Activated CD4-positive, alpha-beta memory T cell treated with anti-CD3 and anti-CD28 coated beads for 36 hours (primary cell): ENCODE measurements at regions not wholly inside any gene's neighbourhood (a gene's known extent, or its start where the extent isn't known, plus 50 kb on each side); places are given as distances from the start of the nearest gene placed in this dataset.

ENCODE experiments used
- CTCF ChIA-PET: fragments of 350-600 bp; sonication (Branson Sonifier 250); formaldehyde crosslinking; loops from one replicate; lab custom pipeline; 2021; ENCODE audit warnings: antibody characterized with exemption, inconsistent platforms; lab: Charles Lee
- POLR2A ChIA-PET: fragments of 350-600 bp; sonication (Branson Sonifier 250); formaldehyde crosslinking; loops from one replicate; lab custom pipeline; 2021; ENCODE audit warnings: antibody characterized with exemption; lab: Charles Lee
- DNase-seq: peaks from one replicate; pipeline ENCODE4 v3.0.0-alpha.2; 2020
- H3K27ac Mint-ChIP-seq: one replicate; pipeline ENCODE4 v1.8.0; 2021; ENCODE audit warnings: mixed read lengths
- H3K27me3 Mint-ChIP-seq: one replicate; pipeline ENCODE4 v1.8.0; 2021; ENCODE audit warnings: mixed read lengths
- H3K36me3 Mint-ChIP-seq: one replicate; pipeline ENCODE4 v1.8.0; 2021; ENCODE audit warnings: mixed read lengths
- H3K4me1 Mint-ChIP-seq: one replicate; pipeline ENCODE4 v1.8.0; 2021; ENCODE audit warnings: low read depth, mixed read lengths
- H3K4me3 Mint-ChIP-seq: one replicate; pipeline ENCODE4 v1.8.0; 2021; ENCODE audit warnings: mild to moderate bottlenecking, mixed read lengths
- H3K9me3 Mint-ChIP-seq: one replicate; pipeline ENCODE4 v1.8.0; 2021; ENCODE audit warnings: mixed read lengths
- intact Hi-C: fragments of 100-400 bp; cut with micrococcal nuclease; formaldehyde crosslinking; loops from one replicate; pipeline ENCODE4 v1.15.1; 2023

DNA sequence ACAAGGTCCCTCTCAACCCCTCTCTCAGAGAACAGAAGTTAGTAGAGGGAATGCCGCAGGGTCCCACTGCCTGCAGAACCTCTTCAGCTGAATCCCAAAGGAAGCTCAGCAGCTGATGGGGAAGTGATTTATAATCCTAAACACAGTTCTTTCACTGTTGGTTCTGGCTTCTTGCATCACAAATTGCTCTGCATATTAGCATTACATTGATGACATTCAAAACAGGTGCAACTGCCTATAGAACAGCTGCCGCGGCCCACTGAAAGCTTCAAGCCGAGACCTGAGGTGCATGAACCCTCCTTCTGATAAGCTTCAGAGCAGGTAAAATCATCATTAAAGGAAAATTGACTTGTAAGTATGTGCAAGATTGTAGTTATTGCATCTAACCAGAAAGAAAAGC lies 75.2 kb upstream of the KIRREL3 start:
- ChIA-PET CTCF (no interaction called here), POLR2A (no interaction called here)
- no peaks in the 10 kb centered on the region for H3K4me1 Mint-ChIP-seq
- no peak overlapping the region for H3K27ac Mint-ChIP-seq
- no peaks in the 10 kb centered on the region for H3K27me3 Mint-ChIP-seq
- no peaks in the 10 kb centered on the region for H3K9me3 Mint-ChIP-seq
- no peaks in the 10 kb centered on the region for H3K36me3 Mint-ChIP-seq
- H3K4me3 Mint-ChIP-seq, result no peak overlapping the region
- intact Hi-C loops, result no loop called here
- DNase-seq, result no peak

DNA sequence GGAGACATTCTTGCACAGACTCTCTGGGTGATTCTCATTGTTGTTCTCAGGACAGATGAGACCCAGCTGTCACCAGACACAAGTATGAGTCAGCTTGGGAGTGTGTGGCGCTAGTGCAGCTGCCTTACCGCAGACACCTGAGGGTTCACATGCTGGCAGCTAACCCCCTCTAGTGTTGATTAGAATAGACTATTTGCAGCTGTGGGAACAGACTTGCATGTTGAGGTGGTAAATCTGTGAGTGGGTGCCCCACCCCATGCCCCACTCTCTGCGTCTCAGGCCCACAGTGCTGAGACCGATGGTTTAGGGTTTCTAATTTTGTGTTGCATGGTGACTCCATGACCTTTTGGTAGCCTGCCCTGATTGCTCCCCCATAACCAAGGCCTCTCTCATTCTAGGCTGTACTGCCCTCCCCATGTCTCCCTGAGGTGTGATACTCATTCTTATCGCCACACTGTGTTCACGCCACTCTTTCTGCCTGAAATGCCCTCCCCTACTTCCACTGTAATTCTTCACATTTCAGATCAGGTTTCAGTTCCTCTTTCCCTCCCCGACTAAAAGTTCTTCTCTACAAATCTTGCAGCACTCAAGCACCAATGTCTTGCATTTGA lies 73.7 kb upstream of the KIRREL3 start:
- no peaks in the 10 kb centered on the region for H3K27me3 Mint-ChIP-seq
- H3K27ac Mint-ChIP-seq, result no peak overlapping the region
- no peak overlapping the region for H3K4me3 Mint-ChIP-seq
- no peak for DNase-seq
- intact Hi-C loops, result no loop called here
- no peaks in the 10 kb centered on the region for H3K4me1 Mint-ChIP-seq
- no peaks in the 10 kb centered on the region for H3K9me3 Mint-ChIP-seq
- no peaks in the 10 kb centered on the region for H3K36me3 Mint-ChIP-seq
- ChIA-PET CTCF (interaction anchor here (0.6 kb wide), 1 partner anchor 191 kb away, joined by 3 read pairs; no protein-coding TSS in a partner anchor), POLR2A (no interaction called here)

DNA sequence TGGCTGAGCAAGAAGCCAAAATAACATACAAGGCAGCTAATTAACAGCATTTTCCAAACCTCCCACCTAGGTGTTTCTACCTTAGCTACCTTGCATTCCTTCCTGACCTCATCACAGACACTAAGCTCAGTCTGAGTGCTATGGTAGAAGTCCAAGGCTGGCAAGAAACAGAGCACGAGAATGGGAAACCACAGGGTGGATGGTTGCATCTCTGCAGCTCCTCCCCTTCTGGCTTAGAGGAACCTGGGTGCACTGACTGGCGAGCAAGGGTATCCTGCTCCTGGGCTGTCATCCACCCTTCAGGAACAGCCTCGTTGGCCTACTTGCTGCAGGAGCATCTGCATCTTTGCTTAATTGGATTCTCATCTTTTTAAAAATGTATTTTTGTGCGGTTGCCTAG lies 73.1 kb upstream of the KIRREL3 start:
- intact Hi-C loops, result no loop called here
- no peaks in the 10 kb centered on the region for H3K9me3 Mint-ChIP-seq
- CTCF ChIA-PET, result no interaction called here
- POLR2A ChIA-PET, result no interaction called here
- H3K4me3 Mint-ChIP-seq, result no peak overlapping the region
- no peak for DNase-seq
- no peaks in the 10 kb centered on the region for H3K36me3 Mint-ChIP-seq
- no peaks in the 10 kb centered on the region for H3K4me1 Mint-ChIP-seq
- H3K27me3 Mint-ChIP-seq, result no peaks in the 10 kb centered on the region
- H3K27ac Mint-ChIP-seq, result no peak overlapping the region

DNA sequence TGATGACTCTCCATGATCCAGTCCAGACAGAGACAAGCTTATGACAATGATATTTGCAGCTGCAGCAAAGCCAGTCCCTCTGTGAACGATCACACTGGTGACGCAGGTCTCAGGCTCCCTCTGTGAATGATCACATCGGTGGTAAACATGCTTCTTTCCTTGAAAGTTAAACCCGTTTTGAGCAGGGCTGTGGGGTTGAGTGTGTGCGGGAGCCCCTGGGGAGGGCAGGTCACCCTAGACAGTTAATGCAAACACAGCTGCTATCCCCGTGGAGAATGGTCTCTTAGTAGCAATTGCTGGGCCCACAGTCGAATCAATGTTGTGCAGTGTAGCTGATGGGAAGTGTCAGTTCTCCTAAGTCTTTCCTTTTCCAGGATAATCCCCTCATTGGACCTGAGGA lies 71.0 kb upstream of the KIRREL3 start:
- POLR2A ChIA-PET, result no interaction called here
- no peak for DNase-seq
- Mint-ChIP-seq H3K27ac (no peak overlapping the region), H3K4me3 (no peak overlapping the region), H3K9me3 (no peaks in the 10 kb centered on the region), H3K27me3 (no peaks in the 10 kb centered on the region), H3K4me1 (no peaks in the 10 kb centered on the region), H3K36me3 (no peaks in the 10 kb centered on the region)
- intact Hi-C loops, result no loop called here
- CTCF ChIA-PET, result no interaction called here

DNA sequence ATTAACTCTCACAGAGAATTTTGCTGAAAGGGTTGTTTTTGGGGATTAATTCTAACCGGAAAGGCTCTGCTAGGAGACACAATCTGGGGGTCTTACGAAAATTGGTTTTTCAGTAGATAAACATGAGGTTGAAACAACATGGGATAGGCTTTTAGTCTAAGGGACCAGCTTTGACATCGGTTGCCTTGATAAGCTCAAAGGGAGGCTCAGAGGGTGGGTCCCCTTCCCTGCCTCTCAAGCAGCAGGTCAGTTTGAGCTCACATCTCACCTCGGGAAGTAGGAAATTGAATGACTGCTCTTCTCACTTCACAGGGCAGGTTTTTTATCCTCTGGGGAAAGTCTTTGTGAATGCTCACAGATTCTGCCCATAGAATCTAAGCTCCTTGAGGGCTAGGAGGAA lies 70.2 kb upstream of the KIRREL3 start:
- Mint-ChIP-seq H3K4me1 (no peaks in the 10 kb centered on the region), H3K27me3 (no peaks in the 10 kb centered on the region), H3K4me3 (no peak overlapping the region), H3K27ac (no peak overlapping the region), H3K9me3 (no peaks in the 10 kb centered on the region), H3K36me3 (no peaks in the 10 kb centered on the region)
- CTCF ChIA-PET, result no interaction called here
- POLR2A ChIA-PET, result no interaction called here
- DNase-seq, result no peak
- intact Hi-C loops, result no loop called here

DNA sequence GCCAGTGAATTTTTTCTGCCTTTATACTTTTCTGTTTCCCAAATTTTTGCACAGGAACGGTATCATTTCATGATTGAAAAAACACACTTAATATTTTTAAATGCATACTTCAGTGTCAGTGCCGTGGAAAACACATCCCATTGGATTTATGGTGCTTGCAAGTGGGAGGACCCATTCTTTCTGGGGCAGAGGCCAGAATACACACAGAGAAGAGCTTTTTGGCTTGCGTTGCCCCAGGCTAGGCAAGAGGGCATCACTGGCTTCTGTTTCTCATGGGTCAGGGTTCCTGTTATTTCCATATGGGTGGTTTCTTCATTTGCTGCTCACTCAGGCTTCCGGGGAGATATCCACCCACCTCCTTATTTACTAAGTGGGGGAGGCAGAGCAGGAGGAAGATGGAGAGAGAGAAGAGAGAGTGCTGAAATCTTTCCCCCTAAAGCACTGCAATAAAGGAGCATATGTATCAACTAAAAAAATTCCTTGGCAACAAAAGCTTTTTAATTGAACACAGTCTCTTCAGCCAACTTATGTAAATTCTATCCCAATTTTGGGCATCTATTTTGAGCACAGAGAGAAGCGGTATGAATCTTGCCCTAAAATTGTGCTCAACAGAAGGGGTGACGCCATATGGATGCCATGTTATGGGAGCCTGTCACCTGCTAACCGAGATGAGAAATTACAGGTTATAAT lies 66.0 kb upstream of the KIRREL3 start:
- Mint-ChIP-seq H3K4me3 (no peak overlapping the region), H3K27me3 (no peaks in the 10 kb centered on the region), H3K36me3 (no peaks in the 10 kb centered on the region), H3K9me3 (no peaks in the 10 kb centered on the region), H3K27ac (no peak overlapping the region), H3K4me1 (no peaks in the 10 kb centered on the region)
- POLR2A ChIA-PET, result no interaction called here
- CTCF ChIA-PET, result no interaction called here
- intact Hi-C loops, result no loop called here
- DNase-seq, result no peak

DNA sequence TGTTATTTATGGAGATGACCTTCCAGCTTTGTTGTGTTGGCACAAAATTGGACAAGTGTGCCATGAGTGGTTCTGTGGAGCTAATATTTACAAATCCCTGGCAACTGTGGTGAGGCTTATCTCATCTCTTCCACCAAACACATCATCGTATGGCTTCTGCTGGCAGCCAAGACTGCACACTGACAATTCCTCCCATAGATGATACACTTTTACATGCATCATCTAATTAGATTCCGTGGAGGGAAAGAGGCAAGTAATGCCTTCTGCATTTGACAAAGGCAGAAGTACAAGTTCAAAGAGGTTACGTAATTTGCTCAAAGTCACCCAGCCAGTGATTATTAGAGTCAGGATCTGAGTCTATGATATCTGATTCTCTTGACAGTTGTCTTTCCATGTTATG lies 62.7 kb upstream of the KIRREL3 start:
- intact Hi-C loops, result no loop called here
- H3K27me3 Mint-ChIP-seq, result no peaks in the 10 kb centered on the region
- H3K4me3 Mint-ChIP-seq, result no peak overlapping the region
- no peak overlapping the region for H3K27ac Mint-ChIP-seq
- no peaks in the 10 kb centered on the region for H3K36me3 Mint-ChIP-seq
- DNase-seq, result no peak
- CTCF ChIA-PET, result no interaction called here
- no peaks in the 10 kb centered on the region for H3K9me3 Mint-ChIP-seq
- H3K4me1 Mint-ChIP-seq, result no peaks in the 10 kb centered on the region
- POLR2A ChIA-PET, result no interaction called here

DNA sequence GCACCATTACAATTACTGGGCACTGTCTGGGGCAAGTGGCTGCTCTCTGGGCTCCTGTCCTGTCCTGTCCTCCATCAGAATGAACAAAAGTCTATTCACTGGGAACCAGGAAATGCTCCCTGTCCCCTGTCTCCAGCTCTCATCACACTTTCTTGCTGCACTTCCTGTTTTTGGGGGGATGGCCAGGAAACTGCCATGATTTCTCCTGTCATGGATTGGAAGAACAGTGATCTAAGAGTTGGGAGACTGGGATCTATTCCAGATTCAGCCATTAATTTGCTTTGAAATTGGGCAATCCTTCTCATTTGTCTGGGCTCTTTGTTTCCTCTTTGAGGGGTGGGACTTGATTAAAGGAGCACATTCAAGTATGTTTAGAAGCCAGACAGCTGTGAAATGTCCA lies 61.4 kb upstream of the KIRREL3 start:
- intact Hi-C loops, result no loop called here
- Mint-ChIP-seq H3K4me1 (no peaks in the 10 kb centered on the region), H3K27ac (no peak overlapping the region), H3K27me3 (no peaks in the 10 kb centered on the region), H3K36me3 (no peaks in the 10 kb centered on the region), H3K9me3 (no peaks in the 10 kb centered on the region), H3K4me3 (no peak overlapping the region)
- DNase-seq, result no peak
- ChIA-PET CTCF (no interaction called here), POLR2A (no interaction called here)

DNA sequence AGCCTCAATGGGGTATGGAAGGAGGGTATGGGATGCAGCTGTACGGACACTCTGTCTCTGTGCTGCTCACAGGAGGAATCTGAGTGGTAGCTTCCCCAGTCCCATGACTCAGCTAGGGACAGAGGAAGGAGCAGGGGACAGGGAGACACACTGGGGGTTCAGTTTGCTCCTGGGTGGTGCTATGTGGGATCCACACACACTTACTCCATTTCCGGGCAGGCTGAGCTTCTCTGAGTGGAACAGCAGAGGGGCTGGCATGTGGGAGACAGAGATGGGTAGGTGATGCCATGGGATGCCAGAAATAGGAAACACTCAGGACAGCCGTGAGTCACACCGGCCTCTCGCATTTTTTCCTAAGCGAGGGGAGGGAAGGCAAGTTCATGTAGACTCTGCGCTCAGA lies 59.2 kb upstream of the KIRREL3 start:
- no peaks in the 10 kb centered on the region for H3K9me3 Mint-ChIP-seq
- no peak overlapping the region for H3K27ac Mint-ChIP-seq
- no peak for DNase-seq
- CTCF ChIA-PET, result no interaction called here
- POLR2A ChIA-PET, result no interaction called here
- no peaks in the 10 kb centered on the region for H3K36me3 Mint-ChIP-seq
- intact Hi-C loops, result no loop called here
- no peaks in the 10 kb centered on the region for H3K4me1 Mint-ChIP-seq
- H3K4me3 Mint-ChIP-seq, result no peak overlapping the region
- no peaks in the 10 kb centered on the region for H3K27me3 Mint-ChIP-seq

DNA sequence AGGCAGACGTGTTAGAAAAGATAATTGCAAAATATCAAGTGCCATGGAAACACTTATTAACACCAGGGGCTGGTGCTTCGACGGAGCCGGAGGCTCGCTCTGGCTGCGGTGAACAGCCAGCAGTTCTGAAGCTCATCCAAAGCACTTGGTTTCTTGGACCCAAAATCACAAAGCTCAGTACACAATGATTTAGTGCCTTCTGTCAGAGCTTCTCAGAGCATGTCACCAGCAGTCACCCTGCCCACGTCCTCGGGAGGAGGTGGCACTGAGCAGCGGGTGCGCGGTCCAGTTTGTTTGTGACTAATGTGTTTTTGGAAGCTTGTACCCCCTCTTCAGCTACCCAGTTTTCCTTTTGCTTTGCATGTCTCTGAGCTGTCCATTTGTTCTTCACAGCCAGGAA lies 58.7 kb upstream of the KIRREL3 start:
- H3K27me3 Mint-ChIP-seq, result no peaks in the 10 kb centered on the region
- H3K27ac Mint-ChIP-seq, result no peak overlapping the region
- H3K4me1 Mint-ChIP-seq, result no peaks in the 10 kb centered on the region
- CTCF ChIA-PET, result no interaction called here
- DNase-seq, result no peak
- intact Hi-C loops, result no loop called here
- POLR2A ChIA-PET, result no interaction called here
- no peak overlapping the region for H3K4me3 Mint-ChIP-seq
- no peaks in the 10 kb centered on the region for H3K9me3 Mint-ChIP-seq
- H3K36me3 Mint-ChIP-seq, result no peaks in the 10 kb centered on the region

DNA sequence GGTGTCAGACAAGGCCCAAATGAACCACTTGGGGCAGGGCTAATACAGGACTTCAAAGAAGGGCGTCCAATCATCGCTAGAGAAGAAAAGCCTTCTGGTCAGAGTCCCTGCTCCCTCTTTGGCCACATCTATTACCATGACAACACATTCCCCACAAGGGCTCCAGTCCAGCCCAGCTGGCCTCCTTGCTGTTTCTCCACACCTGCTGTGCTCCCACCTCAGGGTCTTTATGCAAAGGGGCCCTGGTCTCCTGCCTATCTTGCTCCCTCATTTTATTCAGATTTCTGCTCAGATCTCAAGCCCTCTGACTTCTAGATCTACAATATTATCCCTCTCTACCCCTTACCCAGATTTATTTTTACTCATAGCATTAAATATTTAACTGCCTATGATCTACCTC lies 58.0 kb upstream of the KIRREL3 start:
- ChIA-PET POLR2A (no interaction called here), CTCF (no interaction called here)
- no peaks in the 10 kb centered on the region for H3K27me3 Mint-ChIP-seq
- no peaks in the 10 kb centered on the region for H3K9me3 Mint-ChIP-seq
- DNase-seq, result no peak
- no peak overlapping the region for H3K27ac Mint-ChIP-seq
- no peaks in the 10 kb centered on the region for H3K4me1 Mint-ChIP-seq
- no peaks in the 10 kb centered on the region for H3K36me3 Mint-ChIP-seq
- intact Hi-C loops, result no loop called here
- no peak overlapping the region for H3K4me3 Mint-ChIP-seq

DNA sequence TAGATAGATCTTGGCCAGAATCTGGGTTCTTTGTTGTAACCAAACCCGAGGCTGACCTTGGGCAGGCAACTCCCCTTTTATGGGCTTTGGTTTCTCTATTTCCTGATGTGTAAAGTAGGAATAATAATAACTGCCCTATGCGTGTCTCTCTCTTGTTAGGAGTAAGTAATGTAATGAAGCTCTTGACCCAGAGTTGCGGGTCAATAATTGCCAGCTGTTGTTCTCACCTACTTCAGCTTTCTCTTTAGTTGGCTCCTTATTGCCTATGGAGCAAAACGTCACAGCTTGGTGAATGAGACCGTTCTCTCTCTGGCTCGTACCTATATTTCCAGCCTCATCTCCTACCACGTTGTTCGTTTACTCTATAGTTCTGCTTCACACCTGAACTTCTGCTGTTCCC lies 56.6 kb upstream of the KIRREL3 start:
- Mint-ChIP-seq H3K9me3 (no peaks in the 10 kb centered on the region), H3K27ac (no peak overlapping the region), H3K36me3 (no peaks in the 10 kb centered on the region), H3K27me3 (no peaks in the 10 kb centered on the region), H3K4me3 (no peak overlapping the region), H3K4me1 (no peaks in the 10 kb centered on the region)
- CTCF ChIA-PET, result no interaction called here
- intact Hi-C loops, result no loop called here
- no peak for DNase-seq
- POLR2A ChIA-PET, result no interaction called here

DNA sequence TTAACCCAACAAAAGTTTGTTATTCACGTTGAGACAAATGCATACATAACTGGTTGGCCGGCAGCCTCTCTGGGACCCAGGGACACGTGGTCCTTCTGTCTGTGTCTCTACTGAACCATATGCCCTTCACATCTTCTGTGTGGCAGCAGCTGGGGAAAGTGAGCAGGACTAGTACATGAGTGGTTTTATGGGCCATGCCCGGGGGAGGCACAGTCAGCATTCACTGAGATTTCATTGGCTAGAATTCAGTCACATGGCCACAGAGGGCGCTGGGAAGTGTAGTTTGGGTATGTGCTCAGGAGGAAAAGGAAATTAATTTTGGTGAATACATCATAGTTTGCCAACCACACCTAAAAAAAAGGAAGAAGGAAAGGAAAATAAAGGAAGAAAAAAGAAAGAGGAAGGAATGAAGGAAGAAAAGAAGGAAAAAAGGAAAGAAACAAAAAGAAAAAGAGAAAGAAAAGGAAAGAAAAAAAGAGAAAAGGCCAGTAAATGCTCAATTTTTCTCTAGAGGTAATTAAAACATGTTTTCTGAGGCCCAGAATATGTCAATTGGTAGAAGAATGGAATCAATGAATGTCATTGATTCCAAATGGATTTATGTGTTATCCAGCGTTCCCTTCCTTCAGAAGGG lies 55.9 kb upstream of the KIRREL3 start:
- Mint-ChIP-seq H3K4me1 (no peaks in the 10 kb centered on the region), H3K36me3 (no peaks in the 10 kb centered on the region), H3K4me3 (no peak overlapping the region), H3K9me3 (no peaks in the 10 kb centered on the region), H3K27me3 (no peaks in the 10 kb centered on the region), H3K27ac (no peak overlapping the region)
- ChIA-PET CTCF (no interaction called here), POLR2A (no interaction called here)
- intact Hi-C loops, result no loop called here
- DNase-seq, result no peak
